HG03378 (cell line): ENCODE measurements at regions not wholly inside any gene's neighbourhood (a gene's known extent, or its start where the extent isn't known, plus 50 kb on each side); places are given as distances from the start of the nearest gene placed in this dataset.

Source experiments
- ATAC-seq: cut with Tn5 transposase; IDR thresholded peaks from one replicate; pipeline ENCODE4 v1.9.1; 2021; ENCODE audit warnings: mild to moderate bottlenecking, moderate library complexity; ENCODE audit not compliant: unreplicated experiment

GRCh38 chr2:149733936-149734685 lies 146.5 kb upstream of the MMADHC start:
- ATAC-seq = no peak

GRCh38 chr2:149732730-149733290 lies 145.2 kb upstream of the MMADHC start:
- no peak for ATAC-seq

- no peak for ATAC-seq
Measured at GRCh38 chr2:149732001-149732685, 144.6 kb upstream of the MMADHC start.

GRCh38 chr2:149731079-149731478 lies 143.5 kb upstream of the MMADHC start:
- no peak for ATAC-seq

GRCh38 chr2:149729586-149729985 lies 142.0 kb upstream of the MMADHC start:
- ATAC-seq = no peak

GRCh38 chr2:149727927-149728326 lies 140.4 kb upstream of the MMADHC start:
- no peak for ATAC-seq

- no peak for ATAC-seq
Measured at GRCh38 chr2:149725234-149725633, 137.7 kb upstream of the MMADHC start.

GRCh38 chr2:149724091-149724490 lies 136.5 kb upstream of the MMADHC start:
- no peak for ATAC-seq

- no peak for ATAC-seq
Measured at GRCh38 chr2:149720615-149721014, 133.0 kb upstream of the MMADHC start.

GRCh38 chr2:149719695-149720094 lies 132.1 kb upstream of the MMADHC start:
- ATAC-seq = no peak

- ATAC-seq = no peak
Measured at GRCh38 chr2:149716687-149717086, 129.1 kb upstream of the MMADHC start.

GRCh38 chr2:149715894-149716293 lies 128.3 kb upstream of the MMADHC start:
- ATAC-seq = no peak

- peak; percentile 84 for ATAC-seq
Measured at GRCh38 chr2:149715005-149715592, 127.5 kb upstream of the MMADHC start.

GRCh38 chr2:149709496-149710263 lies 122.1 kb upstream of the MMADHC start:
- no peak for ATAC-seq

- ATAC-seq = no peak
Measured at GRCh38 chr2:149703281-149703680, 115.7 kb upstream of the MMADHC start.

GRCh38 chr2:149702571-149702970 lies 115.0 kb upstream of the MMADHC start:
- ATAC-seq = no peak

- no peak for ATAC-seq
Measured at GRCh38 chr2:149701241-149701640, 113.7 kb upstream of the MMADHC start.

GRCh38 chr2:149692961-149693396 lies 105.4 kb upstream of the MMADHC start:
- no peak for ATAC-seq

- no peak for ATAC-seq
Measured at GRCh38 chr2:149690825-149691224, 103.2 kb upstream of the MMADHC start.

- no peak for ATAC-seq
Measured at GRCh38 chr2:149687052-149687427, 99.5 kb upstream of the MMADHC start.
